GM10248 (cell line): ENCODE measurements at regions not wholly inside any gene's neighbourhood (a gene's known extent, or its start where the extent isn't known, plus 50 kb on each side); places are given as distances from the start of the nearest gene placed in this dataset.

Experiments
- CTCF ChIA-PET: fragments of 300-600 bp; sonication (Branson Sonifier 250); formaldehyde crosslinking; extraction: SDS; loops from one replicate; lab custom pipeline; 2021; ENCODE audit warnings: antibody characterized with exemption; lab: Yijun Ruan, JAX
- POLR2A ChIA-PET: fragments of 350-650 bp; sonication (Branson Sonifier 250); formaldehyde crosslinking; extraction: SDS; loops from one replicate; lab custom pipeline; 2020; ENCODE audit warnings: antibody characterized with exemption; lab: Yijun Ruan, JAX
- DNase-seq: peaks from one replicate; pipeline ENCODE4 v3.0.0; 2012; ENCODE audit errors: extremely low spot score
- CTCF ChIP-seq: IDR thresholded peaks from 2 replicates; pipeline ENCODE4 v1.5.1; 2012; ENCODE audit warnings: mild to moderate bottlenecking, low read depth; ENCODE audit errors: extremely low read depth, missing control alignments, control extremely low read depth

GRCh38 chr10:33676606-33677339 lies 342.3 kb upstream of the NRP1 start:
- POLR2A ChIA-PET = no interaction called here
- CTCF ChIA-PET = no interaction called here
- no peak for TF ChIP-seq CTCF
- DNase-seq = no peak

GRCh38 chr10:33674986-33675599 lies 340.6 kb upstream of the NRP1 start:
- ChIA-PET POLR2A (no interaction called here), CTCF (no interaction called here)
- TF ChIP-seq CTCF = no peak
- DNase-seq = no peak

- DNase-seq = no peak
- ChIA-PET POLR2A (no interaction called here), CTCF (no interaction called here)
- TF ChIP-seq CTCF = no peak
Observed at GRCh38 chr10:33674491-33674890, 340.0 kb upstream of the NRP1 start.

- CTCF ChIA-PET = no interaction called here
- no peak for TF ChIP-seq CTCF
- POLR2A ChIA-PET = no interaction called here
- DNase-seq = no peak
Observed at GRCh38 chr10:33673839-33674415, 339.5 kb upstream of the NRP1 start.

GRCh38 chr10:33669904-33670303 lies 335.4 kb upstream of the NRP1 start:
- no peak for TF ChIP-seq CTCF
- ChIA-PET POLR2A (no interaction called here), CTCF (no interaction called here)
- DNase-seq = no peak

GRCh38 chr10:33666686-33667480 lies 332.4 kb upstream of the NRP1 start:
- TF ChIP-seq CTCF = no peak
- ChIA-PET POLR2A (no interaction called here), CTCF (interaction anchor here (1.3 kb wide), 1 partner anchor 11 kb away, joined by 4 read pairs; no protein-coding TSS in a partner anchor)
- DNase-seq = no peak
